HG02938 (cell line): ENCODE measurements at regions not wholly inside any gene's neighbourhood (a gene's known extent, or its start where the extent isn't known, plus 50 kb on each side); places are given as distances from the start of the nearest gene placed in this dataset.

Source experiments
- ATAC-seq: cut with Tn5 transposase; IDR thresholded peaks from one replicate; pipeline ENCODE4 v1.9.1; 2021; ENCODE audit warnings: mild to moderate bottlenecking, moderate library complexity; ENCODE audit not compliant: unreplicated experiment

DNA sequence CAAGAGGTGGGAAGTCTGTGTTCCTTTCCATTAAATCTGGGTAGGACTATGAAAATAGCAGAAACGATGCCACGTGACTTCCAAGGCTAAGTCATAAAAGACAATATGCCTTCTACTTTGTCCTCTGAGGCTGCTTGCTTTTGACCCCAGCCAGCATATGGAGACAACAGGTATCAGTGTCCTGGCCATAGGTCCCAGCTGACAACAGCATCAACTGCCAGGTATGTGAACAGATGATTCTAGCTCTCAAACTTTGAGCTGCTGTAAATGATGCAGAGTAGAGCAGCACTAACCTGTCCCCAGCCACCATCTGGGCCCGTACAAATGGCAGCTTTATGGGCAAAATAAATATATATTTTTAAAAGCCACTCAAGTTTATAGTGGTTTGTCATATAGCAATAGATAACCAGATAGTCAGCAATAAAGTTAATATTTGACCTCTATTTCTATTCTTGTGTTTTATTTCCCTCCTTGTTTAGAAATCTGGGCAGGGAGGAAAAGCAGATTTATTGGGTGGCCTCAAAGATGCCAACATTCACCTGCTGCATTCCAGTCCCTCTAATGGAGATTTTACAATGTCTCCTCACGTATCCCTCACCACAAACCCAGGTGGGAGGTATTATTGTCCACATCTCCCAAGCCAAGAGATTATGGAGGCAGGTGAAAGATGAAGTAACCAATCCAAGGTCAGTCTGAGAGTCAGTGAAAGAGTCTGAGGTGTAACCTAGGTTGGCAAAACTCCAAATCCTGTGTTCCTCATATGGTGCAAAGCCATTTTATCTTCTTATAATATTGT, 209.6 kb upstream of the LARGE1 start:
- ATAC-seq: no peak

DNA sequence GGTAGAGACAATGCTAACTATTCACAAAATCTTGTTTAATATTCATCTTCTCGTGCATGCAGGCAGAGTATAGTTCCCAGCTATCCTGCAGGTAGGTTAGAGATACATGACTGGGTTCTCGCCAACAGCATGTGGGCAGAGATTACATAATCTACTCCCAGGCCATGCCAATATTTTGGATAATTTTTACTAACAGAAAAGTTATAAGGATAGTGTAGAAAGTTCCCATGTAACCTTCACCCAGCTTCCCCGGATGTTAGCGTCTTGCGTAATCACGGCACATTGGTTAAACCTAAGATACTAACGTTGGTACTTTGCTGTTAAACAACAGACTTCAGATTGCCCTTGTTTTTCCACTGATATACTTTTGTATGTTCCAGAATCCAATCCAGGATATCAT, 215.5 kb upstream of the LARGE1 start:
- no peak for ATAC-seq

- no peak for ATAC-seq
Observed at GRCh38 chr22:34150023-34150422, 229.7 kb upstream of the LARGE1 start.

DNA sequence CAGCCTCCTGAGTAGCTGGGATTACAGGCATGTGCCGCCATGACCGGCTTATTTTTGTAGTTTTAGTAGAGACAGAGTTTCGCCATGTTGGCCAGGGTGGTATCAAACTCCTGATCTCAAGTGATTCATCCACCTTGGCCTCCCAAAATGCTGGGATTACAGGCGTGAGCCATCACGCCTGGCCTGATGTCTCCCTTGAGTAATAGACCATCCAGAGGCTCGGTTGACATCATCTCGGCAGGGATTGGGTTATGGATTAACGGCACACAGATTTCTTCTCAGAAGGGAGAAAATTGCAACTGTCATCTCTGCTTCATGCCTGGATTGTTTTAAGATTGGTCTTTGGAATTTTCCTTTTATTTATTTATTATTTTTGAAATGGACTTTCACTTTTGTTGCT, 239.2 kb upstream of the LARGE1 start:
- ATAC-seq: no peak

DNA sequence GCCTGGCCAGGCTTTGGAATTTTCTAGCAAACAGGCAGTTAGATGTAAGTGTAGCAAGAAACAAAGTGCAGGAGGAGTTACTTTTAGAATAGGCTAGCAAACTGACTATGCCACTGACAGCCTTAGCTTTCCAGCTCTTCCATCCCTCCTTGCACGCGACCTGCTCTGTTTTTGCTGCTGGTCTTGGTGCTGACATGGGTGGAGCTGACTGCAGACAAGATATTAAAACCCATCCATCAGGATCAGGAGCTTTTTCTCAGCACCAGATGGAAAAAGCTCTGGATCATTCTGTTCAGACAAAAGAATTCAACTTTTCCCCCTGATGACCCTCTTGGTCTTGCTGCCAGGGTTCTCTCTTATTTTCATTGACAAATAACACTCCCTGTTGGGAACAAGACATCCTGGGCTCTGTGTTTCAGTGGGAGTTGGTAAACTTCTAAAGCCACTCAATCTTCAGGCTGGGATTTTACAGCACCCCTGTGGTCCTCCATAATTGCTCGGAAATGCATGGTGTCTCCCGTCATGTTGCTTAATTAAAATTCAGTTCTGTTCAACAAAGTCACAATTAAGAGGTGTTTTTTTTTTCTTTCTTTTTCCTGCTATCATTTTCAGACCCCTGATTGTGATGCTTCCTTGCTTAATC, 240.0 kb upstream of the LARGE1 start:
- ATAC-seq: no peak

DNA sequence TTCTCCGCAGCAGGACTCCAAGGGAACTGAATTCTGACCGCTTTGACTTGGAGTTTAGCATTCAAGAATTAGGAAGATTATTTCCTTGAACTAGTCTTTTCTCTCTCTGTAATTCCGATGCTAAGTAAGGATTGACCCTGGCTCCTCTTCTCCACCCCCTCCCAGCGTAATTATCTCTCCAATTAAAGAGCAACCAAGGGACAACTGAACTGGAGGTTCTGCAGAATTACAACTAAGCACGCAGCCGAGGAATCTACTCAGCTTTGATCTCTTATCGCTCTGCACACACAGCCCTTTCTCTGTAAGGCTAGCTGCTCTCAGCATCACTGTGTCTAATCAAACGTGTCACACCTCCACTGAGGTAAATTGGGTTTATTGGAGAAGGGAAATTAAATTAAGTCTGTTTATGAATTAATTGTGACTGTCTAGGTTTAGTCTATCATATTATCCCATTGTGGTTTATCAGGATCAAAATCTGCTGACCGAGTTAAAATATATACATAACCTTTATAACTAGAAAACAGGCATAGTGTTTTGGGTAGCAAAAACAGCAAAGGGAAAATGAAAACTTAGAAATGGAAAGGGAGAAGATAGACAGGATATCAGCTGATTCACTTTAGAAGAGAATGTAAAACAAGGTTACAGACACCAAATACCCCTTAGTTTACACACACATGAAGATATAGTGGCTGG, 241.3 kb upstream of the LARGE1 start:
- no peak for ATAC-seq

GRCh38 chr22:34198976-34199375, 278.7 kb upstream of the LARGE1 start:
- ATAC-seq: no peak

DNA sequence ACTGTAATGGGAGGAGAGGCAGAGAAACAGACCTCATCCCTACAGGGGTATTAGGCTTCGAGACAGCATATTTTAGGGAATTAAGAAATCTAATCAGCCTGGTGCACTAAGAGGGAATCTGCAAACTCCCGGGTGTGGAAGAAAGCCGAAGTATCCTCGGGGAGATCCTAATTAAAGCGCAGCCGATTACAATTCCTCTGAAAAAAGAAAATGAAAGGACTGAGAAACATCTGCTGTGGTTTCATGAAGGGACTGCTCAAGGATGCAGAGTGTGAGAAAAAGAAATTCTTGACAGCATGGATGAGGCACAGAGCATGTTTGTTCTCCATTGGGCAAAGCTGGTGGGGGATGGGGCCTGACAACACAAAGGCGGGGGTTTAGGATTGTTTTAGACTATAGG, 290.0 kb upstream of the LARGE1 start:
- no peak for ATAC-seq

- no peak for ATAC-seq
Observed at GRCh38 chr22:34214372-34214771, 294.1 kb upstream of the LARGE1 start.

DNA sequence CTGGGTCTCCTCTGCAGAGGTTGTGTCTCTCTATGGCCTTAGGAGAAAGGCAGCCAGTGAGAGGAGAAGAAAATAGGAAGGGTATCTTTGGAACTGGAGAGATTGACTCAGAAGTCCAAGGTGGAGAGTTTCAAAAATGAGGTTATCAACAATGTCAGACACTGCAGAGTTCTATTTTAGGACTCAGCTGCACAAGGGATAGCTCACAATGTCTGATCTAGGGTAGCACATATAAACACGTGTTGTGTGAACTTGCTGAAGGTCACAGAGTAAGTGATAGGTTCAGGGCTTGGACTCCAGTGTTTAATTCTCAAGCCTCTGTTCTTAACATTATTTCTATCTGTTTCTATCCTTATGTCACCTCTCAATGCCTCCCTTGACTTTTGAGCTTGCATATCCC, 305.0 kb upstream of the LARGE1 start:
- no peak for ATAC-seq

DNA sequence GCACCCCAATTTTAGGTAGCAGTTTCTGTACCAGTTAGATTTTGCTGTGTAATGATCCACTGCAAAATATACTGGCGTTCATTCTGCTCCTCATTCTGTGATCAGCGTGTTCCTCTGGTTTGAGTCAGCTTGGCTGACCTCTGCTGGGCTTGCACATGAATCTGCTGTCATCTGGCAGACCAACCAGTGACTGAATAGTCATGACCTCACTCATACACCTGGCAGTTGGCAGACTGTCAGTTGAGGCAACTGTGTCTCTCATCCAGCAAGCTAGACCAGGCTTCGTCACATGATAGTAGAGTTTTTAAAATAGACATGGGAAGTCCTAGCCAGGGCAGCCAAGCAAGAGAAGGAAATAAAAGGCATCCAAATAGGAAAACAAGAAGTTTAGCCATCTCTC, 316.3 kb upstream of the LARGE1 start:
- no peak for ATAC-seq

- no peak for ATAC-seq
Observed at GRCh38 chr22:34239421-34239820, 319.1 kb upstream of the LARGE1 start.

DNA sequence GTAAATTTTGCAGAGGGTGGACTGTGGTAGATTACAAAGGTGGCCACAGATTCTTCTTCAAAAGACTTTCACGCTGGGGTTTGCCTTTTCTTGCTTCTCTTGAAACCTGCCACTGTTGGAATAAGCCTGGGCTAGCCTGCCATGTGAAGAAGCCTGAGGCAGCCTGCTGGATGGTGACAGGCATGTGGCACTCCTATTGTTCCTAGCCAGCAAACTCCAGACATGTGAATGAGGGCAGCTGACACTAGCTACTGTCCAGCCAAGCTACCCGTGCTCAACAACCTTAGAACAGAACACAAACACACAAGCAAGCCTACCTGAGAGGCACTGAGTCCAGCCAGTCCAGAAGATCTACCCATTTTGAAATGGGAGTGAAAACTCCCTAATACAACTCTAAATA, 322.7 kb upstream of the LARGE1 start:
- no peak for ATAC-seq

DNA sequence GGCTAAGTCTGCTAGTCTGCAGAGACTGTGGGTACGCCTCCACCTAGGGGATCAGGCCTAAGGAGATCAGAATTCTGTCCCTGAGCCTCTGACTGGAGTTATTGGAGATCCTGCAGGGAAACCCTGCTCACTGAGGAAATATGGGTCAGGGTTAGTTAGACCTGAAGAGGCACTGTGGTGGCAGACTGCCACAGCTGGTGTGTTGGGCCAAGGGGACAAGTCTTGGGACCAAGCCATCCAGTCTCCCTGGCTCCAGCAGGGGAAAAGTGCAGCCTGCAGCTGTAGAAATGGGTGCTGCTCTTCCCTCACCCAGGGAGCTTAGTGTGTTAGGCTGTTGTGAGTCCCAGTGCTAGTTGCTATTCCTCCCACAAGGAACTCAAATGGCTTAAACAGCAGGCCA, 334.8 kb upstream of the LARGE1 start:
- ATAC-seq: no peak

DNA sequence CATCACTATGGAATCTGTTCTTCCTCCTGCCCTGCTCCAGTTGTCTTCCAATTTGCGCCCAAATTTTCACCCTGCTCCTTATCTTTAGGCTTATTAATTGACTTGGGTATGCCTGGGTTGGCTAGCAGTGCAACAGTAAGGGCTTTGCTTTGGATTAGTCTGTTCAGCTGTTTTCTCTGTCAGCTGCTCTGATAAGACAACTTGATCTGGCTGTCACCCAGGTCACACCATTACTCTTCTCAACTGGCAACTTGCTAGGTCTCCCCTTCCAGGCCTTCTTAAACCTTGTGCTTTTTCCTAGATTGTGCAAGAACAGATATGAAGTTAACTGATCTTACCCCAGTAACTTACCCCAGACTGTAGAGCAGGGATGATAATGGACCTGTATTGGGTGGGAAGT, 357.8 kb upstream of the LARGE1 start:
- no peak for ATAC-seq

DNA sequence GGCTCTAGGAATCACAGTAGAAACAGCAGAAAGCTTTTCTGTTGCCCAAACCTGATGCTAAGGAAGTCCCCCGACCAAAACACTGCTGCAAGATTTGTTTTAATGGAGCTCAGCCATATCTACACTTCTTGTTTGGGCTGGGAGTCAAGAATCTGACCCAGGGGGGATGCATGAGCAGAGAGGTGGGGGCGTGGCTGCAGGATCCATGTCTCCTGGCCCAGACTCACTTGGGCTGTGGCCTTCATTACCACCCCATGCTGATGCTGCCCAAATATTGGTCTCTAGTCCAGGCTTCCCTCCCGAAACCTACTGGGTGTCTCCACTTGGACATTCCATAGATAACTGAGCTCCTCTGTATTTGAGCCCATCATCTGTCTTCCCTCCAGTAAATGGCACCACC, 361.5 kb upstream of the LARGE1 start:
- no peak for ATAC-seq

DNA sequence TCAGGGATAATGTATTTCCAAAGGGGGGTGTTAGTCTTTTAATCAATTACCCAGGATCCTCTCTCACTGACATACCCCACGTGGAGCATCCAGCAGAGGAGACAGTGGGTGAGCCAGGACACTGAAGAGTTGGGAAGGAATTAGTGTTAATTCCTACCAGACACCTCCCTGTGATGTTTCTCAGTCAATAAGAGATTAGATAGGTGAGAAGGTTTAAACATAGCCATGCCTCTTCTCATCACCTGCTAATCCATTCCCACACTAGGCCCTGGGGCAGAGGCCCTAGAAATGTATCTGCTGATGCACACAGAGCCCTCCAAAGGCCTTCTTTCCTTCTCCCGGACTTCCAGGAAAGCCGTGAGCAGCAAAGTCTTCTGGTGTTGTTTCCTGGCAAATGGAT, 363.6 kb upstream of the LARGE1 start:
- no peak for ATAC-seq

DNA sequence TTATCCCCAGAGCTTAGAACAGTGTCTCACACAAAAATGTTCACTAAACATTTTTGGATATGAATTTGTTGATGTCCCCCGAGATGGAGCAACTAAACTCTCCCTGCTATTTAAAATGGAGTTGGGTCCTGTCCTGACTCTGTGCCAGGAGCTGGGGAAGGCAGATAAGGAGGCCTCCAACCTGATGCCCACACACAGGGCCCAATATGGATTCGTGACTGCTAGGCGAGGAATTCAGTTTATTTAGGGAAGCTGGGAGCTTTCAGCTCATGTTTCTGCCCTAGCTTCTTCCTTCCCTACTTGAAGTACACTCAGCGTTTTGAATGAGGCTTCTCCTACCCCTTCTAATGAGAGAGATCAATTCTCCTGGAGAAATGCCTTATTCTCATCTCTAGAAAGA, 373.0 kb upstream of the LARGE1 start:
- ATAC-seq: no peak

DNA sequence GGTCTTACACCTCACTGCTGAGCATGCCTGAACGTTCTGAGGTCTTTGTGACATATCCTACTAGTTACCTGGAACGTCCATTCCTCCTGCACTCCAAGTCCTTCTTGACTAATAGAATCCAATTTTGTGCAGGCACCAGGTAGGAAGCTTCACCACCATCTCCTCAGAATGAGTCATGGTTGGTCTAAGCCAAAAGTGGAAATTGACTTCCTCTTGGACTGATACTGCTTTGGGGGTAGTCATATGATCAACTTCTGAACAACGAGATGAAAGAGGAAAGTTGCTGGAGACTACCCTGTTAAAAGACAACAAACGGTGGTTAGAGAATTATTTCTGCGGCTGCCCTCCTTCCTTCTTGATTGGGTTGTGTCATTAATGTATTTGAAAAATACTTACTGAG, 374.2 kb upstream of the LARGE1 start:
- ATAC-seq: no peak

- no peak for ATAC-seq
Observed at GRCh38 chr22:34294986-34295385, 374.7 kb upstream of the LARGE1 start.

DNA sequence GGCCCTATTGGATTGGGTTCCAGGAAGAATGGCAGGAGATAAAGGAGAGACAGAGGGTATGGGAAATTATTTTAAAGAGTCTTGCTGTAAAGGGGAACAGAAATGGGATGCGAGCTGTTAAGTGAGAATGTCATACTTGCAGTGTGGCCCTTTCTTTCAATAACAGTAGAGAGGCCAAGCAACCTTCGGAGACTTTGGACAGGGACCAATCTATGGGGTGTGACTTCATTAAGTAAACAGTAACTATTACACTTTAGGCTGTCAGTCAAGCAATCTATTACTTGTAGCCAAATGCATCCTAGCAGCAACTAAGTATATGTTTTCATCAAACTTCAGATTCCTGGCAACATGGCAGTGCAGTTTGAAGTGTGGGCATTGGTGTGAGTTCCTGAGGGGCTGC, 376.2 kb upstream of the LARGE1 start:
- no peak for ATAC-seq

DNA sequence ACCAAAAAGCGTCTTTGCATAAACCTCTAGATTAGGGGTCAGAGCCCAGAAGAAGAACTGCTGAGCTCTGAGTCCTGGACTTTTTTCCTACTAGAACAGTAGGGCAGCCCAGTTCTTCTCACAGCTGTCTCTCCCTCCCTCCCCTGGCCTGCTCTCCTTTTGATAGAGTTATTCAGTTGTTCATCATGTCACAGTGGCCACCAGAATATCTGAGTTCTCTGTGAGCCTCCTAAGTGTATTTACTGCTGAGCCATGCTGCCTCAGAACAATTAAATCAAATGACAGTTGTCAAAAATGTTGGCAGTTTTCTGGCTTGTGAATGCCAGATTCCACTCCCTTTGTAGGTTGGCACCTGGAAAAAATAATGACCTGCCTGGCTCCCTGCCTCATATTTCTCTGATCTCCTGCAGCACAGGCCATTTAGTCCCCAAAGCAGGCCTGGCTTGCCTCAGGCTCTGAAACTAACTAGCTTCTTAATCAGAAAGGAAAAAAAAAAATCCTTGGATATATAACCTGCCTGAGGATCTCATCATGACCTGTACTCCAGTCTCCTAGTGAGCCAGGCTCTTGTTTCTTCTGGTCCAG, 377.4 kb upstream of the LARGE1 start:
- no peak for ATAC-seq
